Hematopoietic multipotent progenitor cell treated with erythropoietin and hydrocortisone succinate and interleukin-3 and kit ligand, for 8 days (in vitro differentiated cells): ENCODE measurements at regions not wholly inside any gene's neighbourhood (a gene's known extent, or its start where the extent isn't known, plus 50 kb on each side); places are given as distances from the start of the nearest gene placed in this dataset.

Experiments used
- DNase-seq: peaks from one replicate; pipeline ENCODE4 v3.0.0-alpha.2; 2015

GRCh38 chr9:103802068-103802467 lies 292.0 kb upstream of the SMC2 start:
- DNase-seq = no peak

- DNase-seq = no peak
Measured at GRCh38 chr9:103803245-103803644, 290.9 kb upstream of the SMC2 start.

- no peak for DNase-seq
Measured at GRCh38 chr9:103804077-103804735, 289.9 kb upstream of the SMC2 start.

GRCh38 chr9:103809745-103810144 lies 284.4 kb upstream of the SMC2 start:
- no peak for DNase-seq

- no peak for DNase-seq
Measured at GRCh38 chr9:103811462-103811861, 282.6 kb upstream of the SMC2 start.

- DNase-seq = no peak
Measured at GRCh38 chr9:103816146-103816545, 278.0 kb upstream of the SMC2 start.

GRCh38 chr9:103819936-103820335 lies 274.2 kb upstream of the SMC2 start:
- DNase-seq = no peak

GRCh38 chr9:103821115-103821514 lies 273.0 kb upstream of the SMC2 start:
- no peak for DNase-seq

GRCh38 chr9:103837940-103838339 lies 256.2 kb upstream of the SMC2 start:
- no peak for DNase-seq

GRCh38 chr9:103839197-103839596 lies 254.9 kb upstream of the SMC2 start:
- DNase-seq = no peak

GRCh38 chr9:103867886-103868285 lies 226.2 kb upstream of the SMC2 start:
- no peak for DNase-seq

GRCh38 chr9:103872811-103873210 lies 221.3 kb upstream of the SMC2 start:
- no peak for DNase-seq

- no peak for DNase-seq
Measured at GRCh38 chr9:103881419-103881818, 212.7 kb upstream of the SMC2 start.

- DNase-seq = no peak
Measured at GRCh38 chr9:103889989-103890388, 204.1 kb upstream of the SMC2 start.

- no peak for DNase-seq
Measured at GRCh38 chr9:103894184-103894583, 199.9 kb upstream of the SMC2 start.

GRCh38 chr9:103898550-103898949 lies 195.6 kb upstream of the SMC2 start:
- no peak for DNase-seq

- no peak for DNase-seq
Measured at GRCh38 chr9:103899866-103900265, 194.2 kb upstream of the SMC2 start.

GRCh38 chr9:103900466-103900865 lies 193.6 kb upstream of the SMC2 start:
- DNase-seq = no peak

- DNase-seq = no peak
Measured at GRCh38 chr9:103902263-103902662, 191.8 kb upstream of the SMC2 start.

GRCh38 chr9:103904242-103904641 lies 189.9 kb upstream of the SMC2 start:
- no peak for DNase-seq

- no peak for DNase-seq
Measured at GRCh38 chr9:103913899-103914298, 180.2 kb upstream of the SMC2 start.

GRCh38 chr9:103919605-103920209 lies 174.4 kb upstream of the SMC2 start:
- no peak for DNase-seq

- DNase-seq = no peak
Measured at GRCh38 chr9:103928442-103928841, 165.7 kb upstream of the SMC2 start.

- DNase-seq = no peak
Measured at GRCh38 chr9:103941104-103941503, 153.0 kb upstream of the SMC2 start.

- no peak for DNase-seq
Measured at GRCh38 chr9:103942200-103942599, 151.9 kb upstream of the SMC2 start.
